Cardiac muscle cell (in vitro differentiated cells and primary cell): ENCODE measurements at regions not wholly inside any gene's neighbourhood (a gene's known extent, or its start where the extent isn't known, plus 50 kb on each side); places are given as distances from the start of the nearest gene placed in this dataset.

Experiments
- DNase-seq, 2 donors: peaks; one replicate each; pipeline versions ENCODE4 v3.0.0 to v3.0.0-alpha.2; 2010 to 2017; ENCODE audit warnings: low read depth in 1 of 2, low spot score in 1 of 2
- H3K27ac ChIP-seq: fragments of 200-600 bp; sonication (generic); 2 replicates; pipeline ENCODE4 v1.5.1; 2016
- H3K27me3 ChIP-seq: fragments of 200-600 bp; sonication (generic); 2 replicates; pipeline ENCODE4 v1.6.0; 2016; ENCODE audit warnings: control low read depth
- H3K36me3 ChIP-seq: fragments of 200-600 bp; sonication (generic); 2 replicates; pipeline ENCODE4 v1.5.1; 2016; ENCODE audit warnings: control low read depth
- H3K4me1 ChIP-seq: fragments of 200-600 bp; sonication (generic); 2 replicates; pipeline ENCODE4 v1.8.1; 2017; ENCODE audit warnings: low read depth, mild to moderate bottlenecking, mixed run types
- H3K4me3 ChIP-seq: fragments of 200-600 bp; sonication (generic); 2 replicates; pipeline ENCODE4 v1.5.1; 2016; ENCODE audit warnings: mild to moderate bottlenecking
- H3K9me3 ChIP-seq: fragments of 200-600 bp; sonication (generic); 2 replicates; pipeline ENCODE4 v1.5.1; 2017; ENCODE audit warnings: low read depth, mild to moderate bottlenecking, control low read depth
- TF ChIP-seq, protein P1 (sequence below): IDR thresholded peaks from 2 replicates; pipeline ENCODE4 v1.5.1; 2012; ENCODE audit warnings: low read depth, mild to moderate bottlenecking, low read length

- H3K4me1 ChIP-seq = no peaks in the 10 kb centered on the region
These were observed 231.4 kb downstream of the LRRN1 start for GRCh38 chr3:4030624-4031023.

GRCh38 chr3:4033296-4033695 lies 234.1 kb downstream of the LRRN1 start:
- Histone ChIP-seq H3K36me3 (no peaks in the 10 kb centered on the region), H3K4me1 (no peaks in the 10 kb centered on the region), H3K9me3 (no peaks in the 10 kb centered on the region), H3K4me3 (no peak overlapping the region), H3K27me3 (no peaks in the 10 kb centered on the region), H3K27ac (no peak overlapping the region)
- TF ChIP-seq, protein P1, sequence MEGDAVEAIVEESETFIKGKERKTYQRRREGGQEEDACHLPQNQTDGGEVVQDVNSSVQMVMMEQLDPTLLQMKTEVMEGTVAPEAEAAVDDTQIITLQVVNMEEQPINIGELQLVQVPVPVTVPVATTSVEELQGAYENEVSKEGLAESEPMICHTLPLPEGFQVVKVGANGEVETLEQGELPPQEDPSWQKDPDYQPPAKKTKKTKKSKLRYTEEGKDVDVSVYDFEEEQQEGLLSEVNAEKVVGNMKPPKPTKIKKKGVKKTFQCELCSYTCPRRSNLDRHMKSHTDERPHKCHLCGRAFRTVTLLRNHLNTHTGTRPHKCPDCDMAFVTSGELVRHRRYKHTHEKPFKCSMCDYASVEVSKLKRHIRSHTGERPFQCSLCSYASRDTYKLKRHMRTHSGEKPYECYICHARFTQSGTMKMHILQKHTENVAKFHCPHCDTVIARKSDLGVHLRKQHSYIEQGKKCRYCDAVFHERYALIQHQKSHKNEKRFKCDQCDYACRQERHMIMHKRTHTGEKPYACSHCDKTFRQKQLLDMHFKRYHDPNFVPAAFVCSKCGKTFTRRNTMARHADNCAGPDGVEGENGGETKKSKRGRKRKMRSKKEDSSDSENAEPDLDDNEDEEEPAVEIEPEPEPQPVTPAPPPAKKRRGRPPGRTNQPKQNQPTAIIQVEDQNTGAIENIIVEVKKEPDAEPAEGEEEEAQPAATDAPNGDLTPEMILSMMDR = no peak
- DNase-seq = no peak

More at GRCh38 chr3:4030624-4031023, 231.4 kb downstream of the LRRN1 start:
- Histone ChIP-seq H3K27me3 (no peaks in the 10 kb centered on the region), H3K4me3 (no peak overlapping the region), H3K36me3 (no peaks in the 10 kb centered on the region), H3K9me3 (no peaks in the 10 kb centered on the region), H3K27ac (no peak overlapping the region)
- TF ChIP-seq, protein P1 = no peak
- no peak for DNase-seq

DNA sequence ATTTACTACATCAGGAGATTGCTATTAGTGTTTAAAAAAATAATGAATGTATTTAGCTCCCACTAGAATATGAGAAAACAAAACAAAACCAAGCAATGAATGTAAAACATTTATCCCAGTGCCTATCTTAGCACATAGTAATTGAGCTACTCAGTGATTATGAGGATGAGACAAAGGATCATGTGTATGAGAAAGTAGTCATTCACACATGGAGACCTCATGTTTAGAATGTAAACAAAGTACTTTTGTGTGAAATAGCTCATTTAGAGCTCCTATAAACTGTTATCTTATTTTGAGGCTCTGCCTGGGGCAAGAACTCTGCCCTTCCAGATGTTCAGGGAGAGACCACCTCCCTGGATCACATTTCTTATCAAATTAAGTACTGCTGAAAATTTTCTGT lies 236.8 kb downstream of the LRRN1 start:
- no peak overlapping the region for H3K4me3 ChIP-seq
- H3K27me3 ChIP-seq = no peaks in the 10 kb centered on the region
- no peaks in the 10 kb centered on the region for H3K9me3 ChIP-seq
- TF ChIP-seq, protein P1 = no peak
- no peak for DNase-seq
- H3K4me1 ChIP-seq = no peaks in the 10 kb centered on the region
- no peak overlapping the region for H3K27ac ChIP-seq
- no peaks in the 10 kb centered on the region for H3K36me3 ChIP-seq

- no peaks in the 10 kb centered on the region for H3K27me3 ChIP-seq
- H3K27ac ChIP-seq = no peak overlapping the region
- TF ChIP-seq, protein P1 = no peak
- no peak overlapping the region for H3K4me3 ChIP-seq
- no peaks in the 10 kb centered on the region for H3K9me3 ChIP-seq
- no peak for DNase-seq
- H3K4me1 ChIP-seq = no peaks in the 10 kb centered on the region
- no peaks in the 10 kb centered on the region for H3K36me3 ChIP-seq
These were observed 239.1 kb downstream of the LRRN1 start for GRCh38 chr3:4038351-4038750.

DNA sequence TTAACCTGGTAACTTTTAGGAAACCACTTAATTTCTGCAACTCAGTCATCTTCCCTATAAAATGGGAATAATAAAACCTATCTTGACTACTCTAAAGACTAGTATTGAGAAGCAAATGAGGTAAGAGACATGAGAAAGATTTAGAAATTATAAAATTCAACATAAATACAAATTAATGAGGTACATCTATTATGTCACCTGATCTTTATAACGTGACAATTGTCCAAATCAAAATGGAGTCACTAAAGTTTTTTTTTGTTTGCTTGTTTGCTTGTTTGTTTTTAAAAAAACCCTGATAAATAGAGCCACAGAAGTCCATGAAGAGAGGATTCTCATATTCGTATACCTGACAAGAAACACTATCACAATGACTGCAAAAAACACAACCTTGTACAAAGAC lies 242.8 kb downstream of the LRRN1 start:
- no peaks in the 10 kb centered on the region for H3K9me3 ChIP-seq
- no peak overlapping the region for H3K27ac ChIP-seq
- no peak for DNase-seq
- H3K27me3 ChIP-seq = no peaks in the 10 kb centered on the region
- H3K36me3 ChIP-seq = no peaks in the 10 kb centered on the region
- TF ChIP-seq, protein P1 = no peak
- H3K4me1 ChIP-seq = no peaks in the 10 kb centered on the region
- no peak overlapping the region for H3K4me3 ChIP-seq

DNA sequence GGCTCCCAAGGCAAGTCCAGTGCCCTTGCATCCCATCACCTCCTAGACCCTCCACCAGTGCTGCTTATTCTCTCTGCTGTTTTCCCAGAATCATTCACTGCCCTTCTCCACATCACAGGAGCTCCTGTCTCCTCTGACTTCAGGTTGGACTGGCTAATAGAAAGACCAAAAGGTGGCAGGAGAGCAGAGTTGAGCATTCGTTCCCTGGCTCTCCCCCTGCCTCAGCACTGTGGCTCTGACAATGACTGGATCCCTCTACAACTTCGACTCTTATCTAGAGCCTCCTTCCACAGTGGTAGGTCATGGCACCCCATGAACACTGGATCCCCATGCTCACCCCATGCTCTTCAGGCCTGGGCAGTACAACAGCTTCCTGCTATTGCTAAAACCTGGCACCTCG lies 243.6 kb downstream of the LRRN1 start:
- DNase-seq = no peak

More for the DNA sequence above, 243.6 kb downstream of the LRRN1 start:
- Histone ChIP-seq H3K27ac (no peak overlapping the region), H3K9me3 (no peaks in the 10 kb centered on the region), H3K4me3 (no peak overlapping the region), H3K36me3 (no peaks in the 10 kb centered on the region), H3K27me3 (no peaks in the 10 kb centered on the region), H3K4me1 (no peaks in the 10 kb centered on the region)
- TF ChIP-seq, protein P1 = no peak
